Dermis microvascular lymphatic vessel endothelial cell (primary cell): ENCODE measurements at regions not wholly inside any gene's neighbourhood (a gene's known extent, or its start where the extent isn't known, plus 50 kb on each side); places are given as distances from the start of the nearest gene placed in this dataset.

Experiments used
- DNase-seq, 2 donors: peaks; one replicate each; pipeline versions ENCODE4 v3.0.0 to v3.0.0-alpha.2; 2010; ENCODE audit warnings: low read depth in 2 of 2

- DNase-seq, result no peak
These were observed 151.7 kb upstream of the MAOA start for GRCh38 chrX:43504394-43504793.

- DNase-seq, result no peak
These were observed 150.3 kb upstream of the MAOA start for GRCh38 chrX:43505769-43506168.

- DNase-seq, result no peak
These were observed 147.4 kb upstream of the MAOA start for GRCh38 chrX:43508694-43509093.

GRCh38 chrX:43510209-43510608 is 145.9 kb upstream of the MAOA start:
- DNase-seq, result no peak

GRCh38 chrX:43513085-43513484 is 143.0 kb upstream of the MAOA start:
- DNase-seq, result no peak

- no peak for DNase-seq
These were observed 141.3 kb upstream of the MAOA start for GRCh38 chrX:43514820-43515219.

- DNase-seq, result no peak
These were observed 133.5 kb upstream of the MAOA start for GRCh38 chrX:43522582-43522981.

GRCh38 chrX:43525901-43526610 is 130.0 kb upstream of the MAOA start:
- DNase-seq, result no peak

GRCh38 chrX:43526878-43527277 is 129.2 kb upstream of the MAOA start:
- no peak for DNase-seq

- no peak for DNase-seq
These were observed 128.3 kb upstream of the MAOA start for GRCh38 chrX:43527801-43528200.

- DNase-seq, result no peak
These were observed 125.3 kb upstream of the MAOA start for GRCh38 chrX:43530837-43531236.

- DNase-seq, result no peak
These were observed 115.8 kb upstream of the MAOA start for GRCh38 chrX:43540318-43540717.

- peak in 1 of 2 donors; percentile 0 for DNase-seq
These were observed 104.5 kb upstream of the MAOA start for GRCh38 chrX:43551590-43551989.

- no peak for DNase-seq
These were observed 103.9 kb upstream of the MAOA start for GRCh38 chrX:43552156-43552555.

- no peak for DNase-seq
These were observed 103.4 kb upstream of the MAOA start for GRCh38 chrX:43552703-43553102.

GRCh38 chrX:43553257-43553656 is 102.8 kb upstream of the MAOA start:
- DNase-seq, result no peak

GRCh38 chrX:43556207-43556606 is 99.9 kb upstream of the MAOA start:
- no peak for DNase-seq

GRCh38 chrX:43557792-43558191 is 98.3 kb upstream of the MAOA start:
- peak; percentile 40 to 55 for DNase-seq

- DNase-seq, result peak; percentile 31 to 50
These were observed 96.5 kb upstream of the MAOA start for GRCh38 chrX:43559644-43560043.

GRCh38 chrX:43560247-43560946 is 95.7 kb upstream of the MAOA start:
- no peak for DNase-seq

- DNase-seq, result no peak
These were observed 93.7 kb upstream of the MAOA start for GRCh38 chrX:43562372-43562771.

- no peak for DNase-seq
These were observed 91.1 kb upstream of the MAOA start for GRCh38 chrX:43564953-43565352.

GRCh38 chrX:43566170-43566569 is 89.9 kb upstream of the MAOA start:
- no peak for DNase-seq
